HG02759 (cell line): ENCODE measurements at regions not wholly inside any gene's neighbourhood (a gene's known extent, or its start where the extent isn't known, plus 50 kb on each side); places are given as distances from the start of the nearest gene placed in this dataset.

Source experiments
- ATAC-seq: cut with Tn5 transposase; IDR thresholded peaks from one replicate; pipeline ENCODE4 v1.9.1; 2021; ENCODE audit warnings: mild to moderate bottlenecking, moderate library complexity; ENCODE audit not compliant: unreplicated experiment

- ATAC-seq: no peak
Measured at GRCh38 chr6:8277769-8278168, 157.6 kb downstream of the SLC35B3 start.

- ATAC-seq: no peak
Measured at GRCh38 chr6:8276148-8276547, 159.2 kb downstream of the SLC35B3 start.

- no peak for ATAC-seq
Measured at GRCh38 chr6:8275667-8276066, 159.7 kb downstream of the SLC35B3 start.

- no peak for ATAC-seq
Measured at GRCh38 chr6:8274226-8274625, 161.1 kb downstream of the SLC35B3 start.

GRCh38 chr6:8269872-8270454, 165.4 kb downstream of the SLC35B3 start:
- ATAC-seq: no peak

GRCh38 chr6:8269094-8269493, 166.3 kb downstream of the SLC35B3 start:
- ATAC-seq: no peak

- ATAC-seq: no peak
Measured at GRCh38 chr6:8268606-8269005, 166.3 kb upstream of the EEF1E1 start.

- ATAC-seq: no peak
Measured at GRCh38 chr6:8268156-8268555, 165.8 kb upstream of the EEF1E1 start.

- no peak for ATAC-seq
Measured at GRCh38 chr6:8260610-8261009, 158.3 kb upstream of the EEF1E1 start.

- ATAC-seq: no peak
Measured at GRCh38 chr6:8246403-8246802, 144.1 kb upstream of the EEF1E1 start.

- ATAC-seq: no peak
Measured at GRCh38 chr6:8245726-8246125, 143.4 kb upstream of the EEF1E1 start.

GRCh38 chr6:8243475-8243874, 141.1 kb upstream of the EEF1E1 start:
- no peak for ATAC-seq

GRCh38 chr6:8242885-8243284, 140.5 kb upstream of the EEF1E1 start:
- no peak for ATAC-seq

- ATAC-seq: no peak
Measured at GRCh38 chr6:8240301-8240700, 138.0 kb upstream of the EEF1E1 start.

GRCh38 chr6:8238773-8239683, 136.7 kb upstream of the EEF1E1 start:
- ATAC-seq: no peak

- ATAC-seq: no peak
Measured at GRCh38 chr6:8237668-8238067, 135.3 kb upstream of the EEF1E1 start.

GRCh38 chr6:8236956-8237355, 134.6 kb upstream of the EEF1E1 start:
- no peak for ATAC-seq

- ATAC-seq: no peak
Measured at GRCh38 chr6:8234321-8234720, 132.0 kb upstream of the EEF1E1 start.

GRCh38 chr6:8231956-8232355, 129.6 kb upstream of the EEF1E1 start:
- ATAC-seq: no peak

- no peak for ATAC-seq
Measured at GRCh38 chr6:8229915-8230756, 127.8 kb upstream of the EEF1E1 start.

GRCh38 chr6:8225113-8225512, 122.8 kb upstream of the EEF1E1 start:
- ATAC-seq: no peak

GRCh38 chr6:8223678-8224077, 121.3 kb upstream of the EEF1E1 start:
- no peak for ATAC-seq
